ENCODE measurements at regions not wholly inside any gene's neighbourhood (a gene's known extent, or its start where the extent isn't known, plus 50 kb on each side); places are given as distances from the start of the nearest gene placed in this dataset.

DNA sequence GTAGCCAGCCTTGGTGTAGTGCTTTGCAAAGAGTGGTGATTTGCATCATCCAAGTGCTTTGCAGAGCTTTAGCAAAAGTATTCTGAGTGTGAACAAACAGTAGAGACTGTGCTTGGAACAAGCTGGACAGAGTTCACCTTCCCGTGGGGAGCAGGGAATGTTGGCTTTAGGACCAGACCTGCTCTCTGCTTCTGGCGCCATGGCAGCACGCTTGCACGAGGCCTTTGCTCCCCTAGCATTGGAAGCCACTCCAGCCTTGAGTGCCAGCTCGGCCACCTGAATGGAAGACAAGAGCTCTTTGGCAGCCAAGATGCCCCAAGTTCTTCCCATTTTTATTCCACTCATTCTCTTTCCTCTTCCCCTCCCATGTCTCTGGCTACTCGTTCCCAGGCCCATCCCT is 250.8 kb upstream of the OSR1 start:
- TF ChIP-seq CTCF (IDR thresholded peaks at IDR 0.05): no peak
- no peak for TF ChIP-seq POLR2A (IDR thresholded peaks at IDR 0.05)

Data from esophagus squamous epithelium (tissue), 4 donors.